ENCODE measurements at regions not wholly inside any gene's neighbourhood (a gene's known extent, or its start where the extent isn't known, plus 50 kb on each side); places are given as distances from the start of the nearest gene placed in this dataset.

- Mint-ChIP-seq H3K27me3 (no peaks in the 10 kb centered on the region), H3K36me3 (ENCODE audit: low read depth) (no peaks in the 10 kb centered on the region), H3K9me3 (no peaks in the 10 kb centered on the region), H3K4me3 (no peak overlapping the region), H3K27ac (no peak overlapping the region), H3K4me1 (no peaks in the 10 kb centered on the region)
- DNase-seq (no peak), ATAC-seq (ENCODE audit: low read depth) (no peak)
- CTCF ChIA-PET, result no interaction called here
- POLR2A ChIA-PET, result no interaction called here
- intact Hi-C loops (cut with micrococcal nuclease), result no loop called here
- TF ChIP-seq, protein P1, sequence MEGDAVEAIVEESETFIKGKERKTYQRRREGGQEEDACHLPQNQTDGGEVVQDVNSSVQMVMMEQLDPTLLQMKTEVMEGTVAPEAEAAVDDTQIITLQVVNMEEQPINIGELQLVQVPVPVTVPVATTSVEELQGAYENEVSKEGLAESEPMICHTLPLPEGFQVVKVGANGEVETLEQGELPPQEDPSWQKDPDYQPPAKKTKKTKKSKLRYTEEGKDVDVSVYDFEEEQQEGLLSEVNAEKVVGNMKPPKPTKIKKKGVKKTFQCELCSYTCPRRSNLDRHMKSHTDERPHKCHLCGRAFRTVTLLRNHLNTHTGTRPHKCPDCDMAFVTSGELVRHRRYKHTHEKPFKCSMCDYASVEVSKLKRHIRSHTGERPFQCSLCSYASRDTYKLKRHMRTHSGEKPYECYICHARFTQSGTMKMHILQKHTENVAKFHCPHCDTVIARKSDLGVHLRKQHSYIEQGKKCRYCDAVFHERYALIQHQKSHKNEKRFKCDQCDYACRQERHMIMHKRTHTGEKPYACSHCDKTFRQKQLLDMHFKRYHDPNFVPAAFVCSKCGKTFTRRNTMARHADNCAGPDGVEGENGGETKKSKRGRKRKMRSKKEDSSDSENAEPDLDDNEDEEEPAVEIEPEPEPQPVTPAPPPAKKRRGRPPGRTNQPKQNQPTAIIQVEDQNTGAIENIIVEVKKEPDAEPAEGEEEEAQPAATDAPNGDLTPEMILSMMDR (IDR thresholded peaks at IDR 0.05), result no peak
Observed at GRCh38 chr3:154022606-154023005, 98.6 kb upstream of the ARHGEF26 start.

GRCh38 chr3:154023148-154023547 lies 98.0 kb upstream of the ARHGEF26 start:
- TF ChIP-seq, protein P1 (IDR thresholded peaks at IDR 0.05), result no peak
- Mint-ChIP-seq H3K27ac (no peak overlapping the region), H3K4me3 (no peak overlapping the region)

GRCh38 chr3:154025007-154025406 lies 96.2 kb upstream of the ARHGEF26 start:
- Mint-ChIP-seq H3K4me1 (no peaks in the 10 kb centered on the region), H3K4me3 (no peak overlapping the region), H3K27me3 (no peaks in the 10 kb centered on the region), H3K9me3 (no peaks in the 10 kb centered on the region), H3K27ac (no peak overlapping the region), H3K36me3 (ENCODE audit: low read depth) (no peaks in the 10 kb centered on the region)
- DNase-seq (no peak), ATAC-seq (ENCODE audit: low read depth) (no peak)
- intact Hi-C loops (cut with micrococcal nuclease), result no loop called here
- ChIA-PET CTCF (no interaction called here), POLR2A (no interaction called here)
- TF ChIP-seq, protein P1 (IDR thresholded peaks at IDR 0.05), result no peak

More at GRCh38 chr3:154023148-154023547, 98.0 kb upstream of the ARHGEF26 start:
- ChIA-PET POLR2A (no interaction called here), CTCF (no interaction called here)
- intact Hi-C loops (cut with micrococcal nuclease), result no loop called here
- no peaks in the 10 kb centered on the region for H3K36me3 Mint-ChIP-seq (ENCODE audit: low read depth)
- ATAC-seq (ENCODE audit: low read depth) (no peak), DNase-seq (no peak)
- H3K9me3 Mint-ChIP-seq, result no peaks in the 10 kb centered on the region
- H3K27me3 Mint-ChIP-seq, result no peaks in the 10 kb centered on the region
- H3K4me1 Mint-ChIP-seq, result no peaks in the 10 kb centered on the region

- no peaks in the 10 kb centered on the region for H3K9me3 Mint-ChIP-seq
- H3K4me3 Mint-ChIP-seq, result no peak overlapping the region
- POLR2A ChIA-PET, result no interaction called here
- no peak overlapping the region for H3K27ac Mint-ChIP-seq
- H3K36me3 Mint-ChIP-seq (ENCODE audit: low read depth), result no peaks in the 10 kb centered on the region
- intact Hi-C loops (cut with micrococcal nuclease), result no loop called here
- H3K27me3 Mint-ChIP-seq, result no peaks in the 10 kb centered on the region
- TF ChIP-seq, protein P1 (IDR thresholded peaks at IDR 0.05), result no peak
- DNase-seq (no peak), ATAC-seq (ENCODE audit: low read depth) (no peak)
- CTCF ChIA-PET, result no interaction called here
- H3K4me1 Mint-ChIP-seq, result no peaks in the 10 kb centered on the region
Observed at GRCh38 chr3:154029926-154030325, 91.3 kb upstream of the ARHGEF26 start.

DNA sequence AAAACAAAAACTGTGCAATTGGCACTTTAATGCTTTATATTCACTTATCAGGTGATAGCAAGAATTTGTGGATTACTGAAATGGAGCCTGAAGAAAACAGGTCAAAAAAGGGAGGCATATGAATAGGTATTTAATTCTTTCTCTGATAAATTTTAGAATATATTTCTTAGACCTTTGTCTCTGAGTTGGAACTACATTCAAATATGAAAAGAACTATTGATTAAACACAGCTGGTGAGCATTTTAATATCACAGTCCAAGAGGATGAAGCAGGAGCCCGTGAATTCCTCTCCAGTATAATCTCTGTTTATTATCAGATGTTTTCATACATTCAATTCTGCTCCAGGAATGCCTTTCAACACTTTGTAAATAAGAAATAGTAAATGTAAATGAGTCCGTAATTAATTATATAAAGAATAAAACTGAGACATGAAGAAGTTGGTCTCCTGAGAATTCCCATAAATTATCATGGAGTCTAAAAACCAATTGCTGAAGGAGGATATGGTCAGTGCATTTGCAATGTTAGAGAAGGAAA lies 86.3 kb upstream of the ARHGEF26 start:
- CTCF ChIA-PET, result no interaction called here
- no peaks in the 10 kb centered on the region for H3K9me3 Mint-ChIP-seq
- POLR2A ChIA-PET, result no interaction called here
- no peak overlapping the region for H3K4me3 Mint-ChIP-seq
- DNase-seq (no peak), ATAC-seq (ENCODE audit: low read depth) (no peak)
- H3K27ac Mint-ChIP-seq, result no peak overlapping the region
- H3K4me1 Mint-ChIP-seq, result no peaks in the 10 kb centered on the region
- no peaks in the 10 kb centered on the region for H3K36me3 Mint-ChIP-seq (ENCODE audit: low read depth)
- TF ChIP-seq, protein P1 (IDR thresholded peaks at IDR 0.05), result no peak
- intact Hi-C loops (cut with micrococcal nuclease), result no loop called here
- H3K27me3 Mint-ChIP-seq, result no peaks in the 10 kb centered on the region
